ENCODE measurements at regions not wholly inside any gene's neighbourhood (a gene's known extent, or its start where the extent isn't known, plus 50 kb on each side); places are given as distances from the start of the nearest gene placed in this dataset.

GRCh38 chr1:60742339-60742738 is 340.0 kb upstream of the NFIA start:
- Histone ChIP-seq H2BK120ac (ENCODE audit: low read depth, low read length) (no peak overlapping the region), H3K14ac (ENCODE audit: low read length in 2 of 2) (no peak overlapping the region), H4K91ac (ENCODE audit: low read length) (no peak overlapping the region), H2AFZ (ENCODE audit: low read depth, low read length) (no peak overlapping the region), H3K9ac (ENCODE audit: low read length) (no peak overlapping the region), H3K36me3 (ENCODE audit: control insufficient read depth in 1 of 2, insufficient read depth in 2 of 2, low read depth in 1 of 2, low read length in 2 of 2) (no peaks in the 10 kb centered on the region), H4K8ac (ENCODE audit: low read length) (no peak overlapping the region), H2BK5ac (ENCODE audit: low read depth, low read length, poor library complexity, severe bottlenecking) (no peak overlapping the region), H3K23ac (ENCODE audit: low read length in 2 of 2) (no peak overlapping the region), H2BK12ac (ENCODE audit: low read length in 2 of 2) (no peak overlapping the region), H2AK5ac (ENCODE audit: low read length, severe bottlenecking) (no peak overlapping the region), H3K4me2 (ENCODE audit: low read length, poor library complexity, severe bottlenecking) (no peak overlapping the region), H3K27ac (ENCODE audit: low read length, poor library complexity, severe bottlenecking) (no peak overlapping the region), H3K27me3 (ENCODE audit: control insufficient read depth in 1 of 2, insufficient read depth in 1 of 2, low read length in 2 of 2) (no peaks in the 10 kb centered on the region), H3K4me1 (ENCODE audit: control insufficient read depth, insufficient read depth, low read depth, low read length) (no peaks in the 10 kb centered on the region), H3K4me3 (ENCODE audit: insufficient read depth in 1 of 2, low read depth in 1 of 2, low read length in 2 of 2) (no peak overlapping the region), H3K4ac (ENCODE audit: low read depth in 1 of 2, low read length in 2 of 2) (no peak overlapping the region), H3K9me3 (ENCODE audit: control insufficient read depth, low read length) (no peaks in the 10 kb centered on the region), H3K79me1 (replicated peaks; ENCODE audit: low read length, poor library complexity, severe bottlenecking) (no peaks in the 10 kb centered on the region), H3K18ac (ENCODE audit: low read depth in 1 of 2, low read length in 2 of 2) (no peak overlapping the region), H2BK15ac (ENCODE audit: low read depth, poor library complexity, severe bottlenecking) (no peak overlapping the region)
- WGBS, result 95% methylated on average over 4 of the region's 4 CpGs
- DNase-seq, result no peak

- H3K27me3 ChIP-seq (ENCODE audit: control insufficient read depth in 1 of 2, insufficient read depth in 1 of 2, low read length in 2 of 2), result no peaks in the 10 kb centered on the region
- no peak overlapping the region for H2AFZ ChIP-seq (ENCODE audit: low read depth, low read length)
- no peak overlapping the region for H3K27ac ChIP-seq (ENCODE audit: low read length, poor library complexity, severe bottlenecking)
- H2BK15ac ChIP-seq (ENCODE audit: low read depth, poor library complexity, severe bottlenecking), result no peak overlapping the region
- WGBS, result 38% methylated on average over 1 of the region's 2 CpGs
- no peak overlapping the region for H2AK5ac ChIP-seq (ENCODE audit: low read length, severe bottlenecking)
- no peak overlapping the region for H2BK120ac ChIP-seq (ENCODE audit: low read depth, low read length)
- H3K4me1 ChIP-seq (ENCODE audit: control insufficient read depth, insufficient read depth, low read depth, low read length), result no peaks in the 10 kb centered on the region
- no peak for DNase-seq
- H4K91ac ChIP-seq (ENCODE audit: low read length), result no peak overlapping the region
- no peak overlapping the region for H3K4ac ChIP-seq (ENCODE audit: low read depth in 1 of 2, low read length in 2 of 2)
- no peak overlapping the region for H3K4me2 ChIP-seq (ENCODE audit: low read length, poor library complexity, severe bottlenecking)
- H3K4me3 ChIP-seq (ENCODE audit: insufficient read depth in 1 of 2, low read depth in 1 of 2, low read length in 2 of 2), result no peak overlapping the region
- H3K36me3 ChIP-seq (ENCODE audit: control insufficient read depth in 1 of 2, insufficient read depth in 2 of 2, low read depth in 1 of 2, low read length in 2 of 2), result no peaks in the 10 kb centered on the region
- H3K9me3 ChIP-seq (ENCODE audit: control insufficient read depth, low read length), result no peaks in the 10 kb centered on the region
- H4K8ac ChIP-seq (ENCODE audit: low read length), result no peak overlapping the region
- no peak overlapping the region for H3K23ac ChIP-seq (ENCODE audit: low read length in 2 of 2)
- no peaks in the 10 kb centered on the region for H3K79me1 ChIP-seq (replicated peaks; ENCODE audit: low read length, poor library complexity, severe bottlenecking)
- H3K9ac ChIP-seq (ENCODE audit: low read length), result no peak overlapping the region
- H3K18ac ChIP-seq (ENCODE audit: low read depth in 1 of 2, low read length in 2 of 2), result no peak overlapping the region
- no peak overlapping the region for H3K14ac ChIP-seq (ENCODE audit: low read length in 2 of 2)
- no peak overlapping the region for H2BK12ac ChIP-seq (ENCODE audit: low read length in 2 of 2)
- no peak overlapping the region for H2BK5ac ChIP-seq (ENCODE audit: low read depth, low read length, poor library complexity, severe bottlenecking)
Measured at GRCh38 chr1:60740154-60740553, 342.2 kb upstream of the NFIA start.

GRCh38 chr1:60739729-60740128 is 342.6 kb upstream of the NFIA start:
- no peak overlapping the region for H2AK5ac ChIP-seq (ENCODE audit: low read length, severe bottlenecking)
- no peak overlapping the region for H3K18ac ChIP-seq (ENCODE audit: low read depth in 1 of 2, low read length in 2 of 2)
- no peaks in the 10 kb centered on the region for H3K36me3 ChIP-seq (ENCODE audit: control insufficient read depth in 1 of 2, insufficient read depth in 2 of 2, low read depth in 1 of 2, low read length in 2 of 2)
- H3K23ac ChIP-seq (ENCODE audit: low read length in 2 of 2), result no peak overlapping the region
- H3K4me3 ChIP-seq (ENCODE audit: insufficient read depth in 1 of 2, low read depth in 1 of 2, low read length in 2 of 2), result no peak overlapping the region
- no peak for DNase-seq
- no peaks in the 10 kb centered on the region for H3K4me1 ChIP-seq (ENCODE audit: control insufficient read depth, insufficient read depth, low read depth, low read length)
- H3K4ac ChIP-seq (ENCODE audit: low read depth in 1 of 2, low read length in 2 of 2), result no peak overlapping the region
- no peak overlapping the region for H2AFZ ChIP-seq (ENCODE audit: low read depth, low read length)
- H3K9me3 ChIP-seq (ENCODE audit: control insufficient read depth, low read length), result no peaks in the 10 kb centered on the region
- no peak overlapping the region for H3K27ac ChIP-seq (ENCODE audit: low read length, poor library complexity, severe bottlenecking)
- H3K27me3 ChIP-seq (ENCODE audit: control insufficient read depth in 1 of 2, insufficient read depth in 1 of 2, low read length in 2 of 2), result no peaks in the 10 kb centered on the region
- H3K79me1 ChIP-seq (replicated peaks; ENCODE audit: low read length, poor library complexity, severe bottlenecking), result no peaks in the 10 kb centered on the region
- H3K4me2 ChIP-seq (ENCODE audit: low read length, poor library complexity, severe bottlenecking), result no peak overlapping the region
- no peak overlapping the region for H2BK12ac ChIP-seq (ENCODE audit: low read length in 2 of 2)
- H3K14ac ChIP-seq (ENCODE audit: low read length in 2 of 2), result no peak overlapping the region
- H3K9ac ChIP-seq (ENCODE audit: low read length), result no peak overlapping the region
- no peak overlapping the region for H4K91ac ChIP-seq (ENCODE audit: low read length)
- no peak overlapping the region for H2BK5ac ChIP-seq (ENCODE audit: low read depth, low read length, poor library complexity, severe bottlenecking)
- H4K8ac ChIP-seq (ENCODE audit: low read length), result no peak overlapping the region
- H2BK15ac ChIP-seq (ENCODE audit: low read depth, poor library complexity, severe bottlenecking), result no peak overlapping the region
- H2BK120ac ChIP-seq (ENCODE audit: low read depth, low read length), result no peak overlapping the region

- H4K91ac ChIP-seq (ENCODE audit: low read length), result no peak overlapping the region
- no peak overlapping the region for H3K18ac ChIP-seq (ENCODE audit: low read depth in 1 of 2, low read length in 2 of 2)
- H3K79me1 ChIP-seq (replicated peaks; ENCODE audit: low read length, poor library complexity, severe bottlenecking), result no peaks in the 10 kb centered on the region
- no peak overlapping the region for H3K4ac ChIP-seq (ENCODE audit: low read depth in 1 of 2, low read length in 2 of 2)
- H3K27me3 ChIP-seq (ENCODE audit: control insufficient read depth in 1 of 2, insufficient read depth in 1 of 2, low read length in 2 of 2), result no peaks in the 10 kb centered on the region
- H3K4me1 ChIP-seq (ENCODE audit: control insufficient read depth, insufficient read depth, low read depth, low read length), result no peaks in the 10 kb centered on the region
- H3K36me3 ChIP-seq (ENCODE audit: control insufficient read depth in 1 of 2, insufficient read depth in 2 of 2, low read depth in 1 of 2, low read length in 2 of 2), result no peaks in the 10 kb centered on the region
- no peak overlapping the region for H2BK12ac ChIP-seq (ENCODE audit: low read length in 2 of 2)
- H3K4me3 ChIP-seq (ENCODE audit: insufficient read depth in 1 of 2, low read depth in 1 of 2, low read length in 2 of 2), result no peak overlapping the region
- no peak overlapping the region for H2BK5ac ChIP-seq (ENCODE audit: low read depth, low read length, poor library complexity, severe bottlenecking)
- no peak overlapping the region for H3K27ac ChIP-seq (ENCODE audit: low read length, poor library complexity, severe bottlenecking)
- H3K9ac ChIP-seq (ENCODE audit: low read length), result no peak overlapping the region
- no peak overlapping the region for H2BK120ac ChIP-seq (ENCODE audit: low read depth, low read length)
- H3K4me2 ChIP-seq (ENCODE audit: low read length, poor library complexity, severe bottlenecking), result no peak overlapping the region
- DNase-seq, result no peak
- no peak overlapping the region for H2AK5ac ChIP-seq (ENCODE audit: low read length, severe bottlenecking)
- no peak overlapping the region for H2AFZ ChIP-seq (ENCODE audit: low read depth, low read length)
- H2BK15ac ChIP-seq (ENCODE audit: low read depth, poor library complexity, severe bottlenecking), result no peak overlapping the region
- no peak overlapping the region for H4K8ac ChIP-seq (ENCODE audit: low read length)
- H3K9me3 ChIP-seq (ENCODE audit: control insufficient read depth, low read length), result no peaks in the 10 kb centered on the region
- 66% methylated on average over 3 of the region's 3 CpGs for WGBS
- no peak overlapping the region for H3K14ac ChIP-seq (ENCODE audit: low read length in 2 of 2)
- no peak overlapping the region for H3K23ac ChIP-seq (ENCODE audit: low read length in 2 of 2)
Measured at GRCh38 chr1:60732977-60733401, 349.4 kb upstream of the NFIA start.
